SK-N-SH (cell line): ENCODE measurements at regions not wholly inside any gene's neighbourhood (a gene's known extent, or its start where the extent isn't known, plus 50 kb on each side); places are given as distances from the start of the nearest gene placed in this dataset.

Source experiments
- CTCF ChIA-PET: fragments of 300-600, 350-600 bp; formaldehyde crosslinking; extraction: SDS; loops from one replicate; lab custom pipeline; 2021; lab: Yijun Ruan, JAX
- POLR2A ChIA-PET: fragments of 350-600 bp; sonication (Branson Sonifier 250); formaldehyde crosslinking; extraction: SDS; loops from one replicate; lab custom pipeline; 2020; ENCODE audit warnings: antibody characterized with exemption, inconsistent platforms; lab: Yijun Ruan, JAX
- DNase-seq: peaks from one replicate; pipeline ENCODE4 v3.0.0; 2012
- H2AFZ ChIP-seq: fragments of 200-600 bp; sonication (generic); 2 replicates; pipeline ENCODE4 v1.8.1; 2016; ENCODE audit warnings: antibody characterized with exemption, mild to moderate bottlenecking, low read depth
- H3F3A ChIP-seq: fragments of 200-600 bp; sonication (generic); replicated peaks from 2 replicates; pipeline ENCODE3; 2016; ENCODE audit warnings: antibody characterized with exemption, mild to moderate bottlenecking; ENCODE audit not compliant: insufficient read depth
- H3K27ac ChIP-seq, 2 experiments: fragments of 200-500 bp in 1 of 2; fragments of 200-600 bp in 1 of 2; sonication (Bioruptor generic) in 1 of 2; sonication (generic), shearing (Covaris generic) in 1 of 2; 2 replicates each; pipeline versions ENCODE4 v1.5.1 to v1.6.1; 2014 to 2016; ENCODE audit warnings: low read depth in 2 of 2, inconsistent platforms in 1 of 2, low read length in 1 of 2, mild to moderate bottlenecking in 1 of 2, mixed read lengths in 1 of 2
- H3K27me3 ChIP-seq: fragments of 200-600 bp; sonication (generic), shearing (Covaris generic); 2 replicates; pipeline ENCODE4 v1.6.1; 2016; ENCODE audit warnings: mixed run types; ENCODE audit not compliant: insufficient read depth
- H3K36me3 ChIP-seq, 2 experiments: fragments of 200-500 bp in 1 of 2; fragments of 200-600 bp in 1 of 2; sonication (Bioruptor generic) in 1 of 2; sonication (generic) in 1 of 2; replicated peaks in 1 of 2; 2 replicates each; pipeline versions ENCODE3 to v1.5.1; 2014 to 2016; ENCODE audit warnings: low read length in 1 of 2, mild to moderate bottlenecking in 1 of 2; ENCODE audit not compliant: insufficient read depth in 2 of 2, control insufficient read depth in 1 of 2
- H3K4me1 ChIP-seq, 2 experiments: fragments of 200-500 bp in 1 of 2; fragments of 200-600 bp in 1 of 2; sonication (Bioruptor generic) in 1 of 2; sonication (generic), shearing (Covaris generic) in 1 of 2; 2 replicates each; pipeline versions ENCODE4 v1.5.1 to v1.6.1; 2014 to 2016; ENCODE audit warnings: low read depth in 1 of 2, low read length in 1 of 2, mixed run types in 1 of 2; ENCODE audit not compliant: insufficient read depth in 2 of 2, control insufficient read depth in 1 of 2
- H3K4me2 ChIP-seq: fragments of 200-600 bp; sonication (generic), shearing (Covaris generic); 2 replicates; pipeline ENCODE4 v1.6.1; 2017; ENCODE audit warnings: mixed run types
- H3K4me3 ChIP-seq, 2 experiments: fragments of 200-500 bp in 1 of 2; fragments of 200-600 bp in 1 of 2; sonication (Bioruptor generic) in 1 of 2; sonication (generic), shearing (Covaris generic) in 1 of 2; 2 replicates each; pipeline versions ENCODE4 v1.5.1 to v1.8.1; 2014 to 2016; ENCODE audit warnings: low read depth in 2 of 2, inconsistent platforms in 1 of 2, low read length in 1 of 2, mild to moderate bottlenecking in 1 of 2, mixed read lengths in 1 of 2, moderate library complexity in 1 of 2
- H3K79me2 ChIP-seq: fragments of 200-600 bp; sonication (generic); 2 replicates; pipeline ENCODE4 v1.8.1; 2017; ENCODE audit warnings: mild to moderate bottlenecking; ENCODE audit not compliant: insufficient read depth
- H3K9ac ChIP-seq: fragments of 200-600 bp; sonication (generic); 2 replicates; pipeline ENCODE4 v1.6.1; 2017; ENCODE audit warnings: mixed run types
- H3K9me2 ChIP-seq: fragments of 200-600 bp; sonication (generic); 2 replicates; pipeline ENCODE4 v1.6.1; 2017; ENCODE audit warnings: mixed run types
- H3K9me3 ChIP-seq: fragments of 200-600 bp; sonication (generic); 2 replicates; pipeline ENCODE4 v1.6.1; 2017; ENCODE audit warnings: mixed run types, mild to moderate bottlenecking, moderate library complexity
- H4K20me1 ChIP-seq: fragments of 200-600 bp; sonication (generic); 2 replicates; pipeline ENCODE4 v1.6.1; 2017; ENCODE audit warnings: mild to moderate bottlenecking, mixed run types; ENCODE audit not compliant: insufficient read depth
- ELF1 ChIP-seq: IDR thresholded peaks from 2 replicates; pipeline ENCODE4 v1.4.0; 2012
- EP300 ChIP-seq, 2 experiments: IDR thresholded peaks; 2 replicates each; pipeline versions ENCODE4 v1.4.0 to v1.6.1; 2012; ENCODE audit warnings: borderline replicate concordance in 1 of 2, low read depth in 1 of 2, low read length in 1 of 2
- EZH2phosphoT487 ChIP-seq: fragments of 200-600 bp; sonication (generic); IDR thresholded peaks from 2 replicates; pipeline ENCODE4 v1.6.1; 2017; ENCODE audit warnings: low read depth, mixed run types, mild to moderate bottlenecking, antibody characterized with exemption, moderate library complexity, borderline replicate concordance
- FOXJ3 ChIP-seq: sonication (generic); formaldehyde crosslinking; IDR thresholded peaks from 2 replicates; pipeline ENCODE4 v1.5.1; 2020; ENCODE audit warnings: mild to moderate bottlenecking, missing genetic modification reagents
- FOXM1 ChIP-seq: IDR thresholded peaks from 2 replicates; pipeline ENCODE4 v1.4.0; 2012; ENCODE audit warnings: low read depth, mild to moderate bottlenecking
- GATA2 ChIP-seq: sonication (generic); formaldehyde crosslinking; IDR thresholded peaks from 2 replicates; pipeline ENCODE4 v1.5.0; 2020; ENCODE audit warnings: mild to moderate bottlenecking, missing genetic modification reagents
- MXI1 ChIP-seq: IDR thresholded peaks from 2 replicates; pipeline ENCODE4 v1.6.1; 2012; ENCODE audit warnings: mild to moderate bottlenecking, low read depth, low read length, improper control_type of control experiment
- NFIC ChIP-seq: IDR thresholded peaks from 2 replicates; pipeline ENCODE4 v1.4.0; 2012; ENCODE audit warnings: borderline replicate concordance
- PBX3 ChIP-seq: IDR thresholded peaks from 2 replicates; pipeline ENCODE4; 2012
- POLR2AphosphoS5 ChIP-seq: IDR thresholded peaks from 2 replicates; pipeline ENCODE4 v1.6.1; 2012; ENCODE audit warnings: low read depth, low read length
- RAD21 ChIP-seq: IDR thresholded peaks from 2 replicates; pipeline ENCODE4 v1.6.1; 2012; ENCODE audit warnings: mild to moderate bottlenecking, low read length
- RFX5 ChIP-seq: IDR thresholded peaks from 2 replicates; pipeline ENCODE4 v1.6.1; 2012; ENCODE audit warnings: mild to moderate bottlenecking, improper control_type of control experiment, low read length
- RXRA ChIP-seq: IDR thresholded peaks from 2 replicates; pipeline ENCODE4 v1.4.0; 2012; ENCODE audit warnings: low read depth, mild to moderate bottlenecking, borderline replicate concordance
- SIN3A ChIP-seq: IDR thresholded peaks from 2 replicates; pipeline ENCODE4 v1.6.1; 2012; ENCODE audit warnings: low read depth, mild to moderate bottlenecking, low read length, moderate library complexity, borderline replicate concordance
- SMC3 ChIP-seq: IDR thresholded peaks from 2 replicates; pipeline ENCODE4 v1.6.1; 2012; ENCODE audit warnings: low read depth, low read length, improper control_type of control experiment
- TAF1 ChIP-seq: IDR thresholded peaks from 2 replicates; pipeline ENCODE4 v1.6.1; 2012; ENCODE audit warnings: low read depth, mild to moderate bottlenecking, low read length, moderate library complexity, borderline replicate concordance
- TCF12 ChIP-seq: IDR thresholded peaks from 2 replicates; pipeline ENCODE4 v1.4.0; 2012
- USF1 ChIP-seq: IDR thresholded peaks from 2 replicates; pipeline ENCODE4 v1.4.0; 2012; ENCODE audit warnings: low read depth, borderline replicate concordance
- YY1 ChIP-seq: IDR thresholded peaks from 2 replicates; pipeline ENCODE4 v1.4.0; 2012; ENCODE audit warnings: low read depth, mild to moderate bottlenecking
- WGBS: methylation state at CpG from one replicate; pipeline ENCODE4 v1.1.6; 2017; ENCODE audit warnings: low lambda C conversion rate; 5-methylcytosine and 5-hydroxymethylcytosine counted together
- TF ChIP-seq, protein P1 (sequence below): IDR thresholded peaks from 2 replicates; pipeline ENCODE4 v1.4.0; 2012; ENCODE audit warnings: low read depth, borderline replicate concordance
- TF ChIP-seq, protein P2 (sequence below): IDR thresholded peaks from 2 replicates; pipeline ENCODE4 v1.4.0; 2012; ENCODE audit warnings: low read depth

GRCh38 chr18:38843291-38843690, 1277.7 kb upstream of the CELF4 start:
- POLR2A ChIA-PET: no interaction called here
- 29% methylated on average over 2 of the region's 2 CpGs for WGBS
- H4K20me1 ChIP-seq: no peaks in the 10 kb centered on the region
- no peak overlapping the region for H3K27ac ChIP-seq
- H3K27me3 ChIP-seq: no peaks in the 10 kb centered on the region
- 0 out of 2 replicates have a peak, but pooled peaks cover 2% of the 10 kb centered on the region for H3K9me3 ChIP-seq
- H3K4me2 ChIP-seq: no peak overlapping the region
- H3K4me3 ChIP-seq: no peak overlapping the region
- CTCF ChIA-PET: no interaction called here
- no peak overlapping the region for H2AFZ ChIP-seq
- DNase-seq: no peak
- H3K79me2 ChIP-seq: no peaks in the 10 kb centered on the region
- no peaks in the 10 kb centered on the region for H3K36me3 ChIP-seq
- H3K9me2 ChIP-seq: no peaks in the 10 kb centered on the region
- no peak overlapping the region for H3K9ac ChIP-seq
- TF ChIP-seq, protein P1, sequence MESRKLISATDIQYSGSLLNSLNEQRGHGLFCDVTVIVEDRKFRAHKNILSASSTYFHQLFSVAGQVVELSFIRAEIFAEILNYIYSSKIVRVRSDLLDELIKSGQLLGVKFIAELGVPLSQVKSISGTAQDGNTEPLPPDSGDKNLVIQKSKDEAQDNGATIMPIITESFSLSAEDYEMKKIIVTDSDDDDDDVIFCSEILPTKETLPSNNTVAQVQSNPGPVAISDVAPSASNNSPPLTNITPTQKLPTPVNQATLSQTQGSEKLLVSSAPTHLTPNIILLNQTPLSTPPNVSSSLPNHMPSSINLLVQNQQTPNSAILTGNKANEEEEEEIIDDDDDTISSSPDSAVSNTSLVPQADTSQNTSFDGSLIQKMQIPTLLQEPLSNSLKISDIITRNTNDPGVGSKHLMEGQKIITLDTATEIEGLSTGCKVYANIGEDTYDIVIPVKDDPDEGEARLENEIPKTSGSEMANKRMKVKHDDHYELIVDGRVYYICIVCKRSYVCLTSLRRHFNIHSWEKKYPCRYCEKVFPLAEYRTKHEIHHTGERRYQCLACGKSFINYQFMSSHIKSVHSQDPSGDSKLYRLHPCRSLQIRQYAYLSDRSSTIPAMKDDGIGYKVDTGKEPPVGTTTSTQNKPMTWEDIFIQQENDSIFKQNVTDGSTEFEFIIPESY: no peak
- TF ChIP-seq FOXM1 (no peak), RAD21 (no peak), RXRA (no peak), ELF1 (no peak), NFIC (no peak), GATA2 (CRISPR knock-in tag) (no peak), EP300 (IDR thresholded peaks at IDR 0.05; ENCODE audit: borderline replicate concordance in 1 of 2, low read depth in 1 of 2, low read length in 1 of 2) (no peak), TAF1 (no peak), EZH2phosphoT487 (no peak), FOXJ3 (CRISPR knock-in tag) (no peak), POLR2AphosphoS5 (no peak), RFX5 (no peak), MXI1 (no peak)
- TF ChIP-seq, protein P2, sequence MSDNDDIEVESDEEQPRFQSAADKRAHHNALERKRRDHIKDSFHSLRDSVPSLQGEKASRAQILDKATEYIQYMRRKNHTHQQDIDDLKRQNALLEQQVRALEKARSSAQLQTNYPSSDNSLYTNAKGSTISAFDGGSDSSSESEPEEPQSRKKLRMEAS: no peak
- H3K4me1 ChIP-seq: no peaks in the 10 kb centered on the region
- H3F3A ChIP-seq: no peaks in the 10 kb centered on the region

GRCh38 chr18:38826247-38826646, 1260.6 kb upstream of the CELF4 start:
- Histone ChIP-seq H2AFZ (no peak overlapping the region), H3K79me2 (no peaks in the 10 kb centered on the region), H3K4me1 (no peaks in the 10 kb centered on the region), H3K9me2 (no peaks in the 10 kb centered on the region), H4K20me1 (no peaks in the 10 kb centered on the region)
- POLR2A ChIA-PET: no interaction called here
- WGBS: 45% methylated on average over 2 of the region's 2 CpGs
- no peak for TF ChIP-seq TCF12
- TF ChIP-seq, protein P1: no peak
- TF ChIP-seq, protein P2: no peak
- no peak for TF ChIP-seq TAF1
- TF ChIP-seq SMC3: no peak
- no peak for TF ChIP-seq PBX3
- no peak for TF ChIP-seq USF1
- no peak for TF ChIP-seq MXI1
- TF ChIP-seq SIN3A: no peak
- TF ChIP-seq RFX5: no peak
- TF ChIP-seq YY1: no peak
- TF ChIP-seq, all 33 proteins: peak for 0
- Histone ChIP-seq H3F3A (no peaks in the 10 kb centered on the region), H3K27ac (no peak overlapping the region), H3K9me3 (no peaks in the 10 kb centered on the region), H3K9ac (no peak overlapping the region), H3K4me3 (no peak overlapping the region), H3K36me3 (no peaks in the 10 kb centered on the region), H3K27me3 (no peaks in the 10 kb centered on the region), H3K4me2 (no peak overlapping the region)
- DNase-seq: no peak
- CTCF ChIA-PET: no interaction called here
